ENCODE measurements at regions not wholly inside any gene's neighbourhood (a gene's known extent, or its start where the extent isn't known, plus 50 kb on each side); places are given as distances from the start of the nearest gene placed in this dataset.

- DNase-seq (ENCODE audit: low spot score) (no peak), FAIRE-seq (no peak), ATAC-seq (no peak)
- ChIA-PET POLR2A (no interaction called here), CTCF (ENCODE audit: low intra/inter-chr PET ratio, low total read pairs) (no interaction called here)
- WGBS (ENCODE audit: low lambda C conversion rate), result 14% methylated on average over 2 of the region's 2 CpGs
- H3K27ac ChIP-seq (ENCODE audit: extremely low read length, insufficient read depth, low read length), result no peak overlapping the region
- H2AFZ ChIP-seq (ENCODE audit: low read length), result no peak overlapping the region
- H3K4me2 ChIP-seq (ENCODE audit: low read depth, low read length), result no peak overlapping the region
- H3K79me2 ChIP-seq (ENCODE audit: insufficient read depth, low read length), result no peaks in the 10 kb centered on the region
- H3K9ac ChIP-seq (ENCODE audit: insufficient read depth, low read depth, low read length), result no peak overlapping the region
- no TSS peak for BruUV-seq (replicated peaks)
- in situ Hi-C loops (cut with HindIII; ENCODE audit: extremely low pct_ligation_motif_present, low pct_unique_long_range_greater_than_20kb) (no loop called here), intact Hi-C loops (cut with micrococcal nuclease; ENCODE audit: unreplicated experiment) (no loop called here)
- H3K4me1 ChIP-seq (ENCODE audit: insufficient read depth, low read length), result no peaks in the 10 kb centered on the region
- no peak overlapping the region for H3K4me3 ChIP-seq (replicated peaks in 1 of 3; ENCODE audit: insufficient read depth in 1 of 3, low read depth in 2 of 3, low read length in 3 of 3)
- no peaks in the 10 kb centered on the region for H4K20me1 ChIP-seq (ENCODE audit: insufficient read depth, low read length)
- no peaks in the 10 kb centered on the region for H3K27me3 ChIP-seq (ENCODE audit: control insufficient read depth in 1 of 2, insufficient read depth in 2 of 2, low read length in 2 of 2)
- no peaks in the 10 kb centered on the region for H3K36me3 ChIP-seq (replicated peaks in 1 of 2; ENCODE audit: control insufficient read depth in 1 of 2, insufficient read depth in 2 of 2, low read length in 2 of 2)
- H3K9me3 ChIP-seq (ENCODE audit: low read length), result peaks cover 88% of the 10 kb centered on the region
- TF ChIP-seq, protein P1, sequence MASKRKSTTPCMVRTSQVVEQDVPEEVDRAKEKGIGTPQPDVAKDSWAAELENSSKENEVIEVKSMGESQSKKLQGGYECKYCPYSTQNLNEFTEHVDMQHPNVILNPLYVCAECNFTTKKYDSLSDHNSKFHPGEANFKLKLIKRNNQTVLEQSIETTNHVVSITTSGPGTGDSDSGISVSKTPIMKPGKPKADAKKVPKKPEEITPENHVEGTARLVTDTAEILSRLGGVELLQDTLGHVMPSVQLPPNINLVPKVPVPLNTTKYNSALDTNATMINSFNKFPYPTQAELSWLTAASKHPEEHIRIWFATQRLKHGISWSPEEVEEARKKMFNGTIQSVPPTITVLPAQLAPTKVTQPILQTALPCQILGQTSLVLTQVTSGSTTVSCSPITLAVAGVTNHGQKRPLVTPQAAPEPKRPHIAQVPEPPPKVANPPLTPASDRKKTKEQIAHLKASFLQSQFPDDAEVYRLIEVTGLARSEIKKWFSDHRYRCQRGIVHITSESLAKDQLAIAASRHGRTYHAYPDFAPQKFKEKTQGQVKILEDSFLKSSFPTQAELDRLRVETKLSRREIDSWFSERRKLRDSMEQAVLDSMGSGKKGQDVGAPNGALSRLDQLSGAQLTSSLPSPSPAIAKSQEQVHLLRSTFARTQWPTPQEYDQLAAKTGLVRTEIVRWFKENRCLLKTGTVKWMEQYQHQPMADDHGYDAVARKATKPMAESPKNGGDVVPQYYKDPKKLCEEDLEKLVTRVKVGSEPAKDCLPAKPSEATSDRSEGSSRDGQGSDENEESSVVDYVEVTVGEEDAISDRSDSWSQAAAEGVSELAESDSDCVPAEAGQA (IDR thresholded peaks at IDR 0.05; ENCODE audit: low read depth), result no peak
- TF ChIP-seq, protein P1 (CRISPR knock-in tag; IDR thresholded peaks at IDR 0.05; ENCODE audit: borderline replicate concordance), result no peak
- TF ChIP-seq SIN3A (IDR thresholded peaks at IDR 0.05; ENCODE audit: borderline replicate concordance, low read depth, low read length) (no peak), MEIS2 (CRISPR knock-in tag; IDR thresholded peaks at IDR 0.05) (no peak), FOXP1 (IDR thresholded peaks at IDR 0.05) (no peak), FOXP1 (CRISPR knock-in tag; IDR thresholded peaks at IDR 0.05) (no peak), ATF4 (CRISPR knock-in tag; IDR thresholded peaks at IDR 0.05) (no peak), ZNF652 (CRISPR knock-in tag; IDR thresholded peaks at IDR 0.05; ENCODE audit: borderline replicate concordance, low read depth) (no peak), PBX3 (CRISPR knock-in tag; IDR thresholded peaks at IDR 0.05; ENCODE audit: borderline replicate concordance) (no peak), GATAD1 (CRISPR knock-in tag; IDR thresholded peaks at IDR 0.05) (no peak), ZNF335 (CRISPR knock-in tag; IDR thresholded peaks at IDR 0.05) (no peak)
Measured at GRCh38 chr1:238104752-238105151, 214.0 kb upstream of the ZP4 start.
